K562 (cell line): ENCODE measurements at regions not wholly inside any gene's neighbourhood (a gene's known extent, or its start where the extent isn't known, plus 50 kb on each side); places are given as distances from the start of the nearest gene placed in this dataset.

Source experiments
- ATAC-seq: fragments of 200-7000 bp; cut with Tn5 transposase; 3 replicates; pipeline ENCODE4 v1.9.1; 2020; ENCODE audit warnings: moderate library complexity
- BruUV-seq: library from RNA; stranded (reverse); fragments of 400-500 nt; replicated peaks from 2 replicates; lab custom pipeline; 2021; lab: Mats Ljungman, UMichigan
- CTCF ChIA-PET: fragments of 300-600 bp; formaldehyde crosslinking; extraction: SDS; loops from one replicate; lab custom pipeline; 2021; ENCODE audit warnings: low intra/inter-chr PET ratio; lab: Yijun Ruan, JAX
- POLR2A ChIA-PET: fragments of 300-600, 350-650 bp; sonication (Branson Sonifier 250); formaldehyde crosslinking; extraction: SDS; loops from one replicate; lab custom pipeline; 2021; ENCODE audit warnings: antibody characterized with exemption, inconsistent platforms; lab: Yijun Ruan, JAX
- DNase-seq, 4 experiments: peaks; one replicate each; pipeline versions ENCODE4 v3.0.0 to v3.0.0-alpha.2; 2011 to 2018; ENCODE audit warnings: low spot score in 3 of 4, mixed read lengths in 3 of 4; ENCODE audit errors: extremely low read depth in 1 of 4
- FAIRE-seq: peaks from 2 replicates; lab custom pipeline; 2011; peaks lifted over from hg19 to GRCh38; lab: Jason Lieb, UNC
- H2AFZ ChIP-seq: 2 replicates; pipeline ENCODE4 v1.6.0; 2011; ENCODE audit warnings: low read depth, low read length, control low read depth, inconsistent platforms
- H3K27ac ChIP-seq: fragments of 200-600 bp; 3 replicates; pipeline ENCODE4 v1.8.0; 2011; ENCODE audit warnings: low read depth, mild to moderate bottlenecking, control low read depth, inconsistent platforms, low read length, moderate library complexity, mixed read lengths; ENCODE audit errors: extremely low read depth
- H3K27me3 ChIP-seq, 2 experiments: fragments of 300-600 bp in 1 of 2; 2 replicates in 1 of 2; 3 replicates in 1 of 2; pipeline versions ENCODE4 v1.6.0 to v1.8.0; 2011; ENCODE audit warnings: inconsistent platforms in 2 of 2, low read length in 2 of 2, mild to moderate bottlenecking in 1 of 2, mixed read lengths in 1 of 2, moderate library complexity in 1 of 2; ENCODE audit not compliant: control insufficient read depth in 2 of 2, insufficient read depth in 2 of 2
- H3K36me3 ChIP-seq: fragments of 300-600 bp; 3 replicates; pipeline ENCODE4 v1.8.0; 2011; ENCODE audit warnings: mild to moderate bottlenecking, low read length, inconsistent platforms; ENCODE audit not compliant: control insufficient read depth, insufficient read depth
- H3K4me1 ChIP-seq, 2 experiments: fragments of 200-600 bp in 1 of 2; replicated peaks in 1 of 2; 2 replicates in 1 of 2; 3 replicates in 1 of 2; pipeline versions ENCODE4 v1.5.1 to v1.8.0; 2011; ENCODE audit warnings: inconsistent platforms in 2 of 2, low read length in 2 of 2, mild to moderate bottlenecking in 1 of 2, mixed read lengths in 1 of 2, moderate library complexity in 1 of 2; ENCODE audit not compliant: control insufficient read depth in 2 of 2, insufficient read depth in 2 of 2
- H3K4me2 ChIP-seq: 2 replicates; pipeline ENCODE4 v1.6.1; 2011; ENCODE audit warnings: low read length, control low read depth, inconsistent platforms, mixed read lengths; ENCODE audit not compliant: insufficient read depth
- H3K4me3 ChIP-seq: fragments of 200-600 bp; sonication (generic), shearing (Covaris generic); 2 replicates; pipeline ENCODE4 v1.5.1; 2016; ENCODE audit warnings: control low read depth, inconsistent platforms
- H3K79me2 ChIP-seq: fragments of 200-600 bp; 3 replicates; pipeline ENCODE4 v1.8.0; 2011; ENCODE audit warnings: low read length, inconsistent platforms; ENCODE audit not compliant: control insufficient read depth, insufficient read depth
- H3K9ac ChIP-seq, 2 experiments: 2 replicates each; pipeline versions ENCODE4 v1.6.0 to v1.6.1; 2011; ENCODE audit warnings: low read depth in 2 of 2, low read length in 2 of 2, control low read depth in 1 of 2, inconsistent platforms in 1 of 2, mild to moderate bottlenecking in 1 of 2, mixed read lengths in 1 of 2; ENCODE audit not compliant: insufficient read depth in 1 of 2
- H3K9me1 ChIP-seq: one replicate; pipeline ENCODE4 v1.6.0; 2011; ENCODE audit warnings: inconsistent platforms, mild to moderate bottlenecking, low read length, moderate library complexity; ENCODE audit not compliant: control insufficient read depth, insufficient read depth
- H3K9me3 ChIP-seq: replicated peaks from 2 replicates; pipeline ENCODE4 v1.5.1; 2011; ENCODE audit warnings: low read depth, low read length, inconsistent platforms; ENCODE audit not compliant: control insufficient read depth, insufficient read depth
- H4K20me1 ChIP-seq: replicated peaks from 2 replicates; pipeline ENCODE4 v1.6.1; 2011; ENCODE audit warnings: low read length, inconsistent platforms, mixed read lengths; ENCODE audit not compliant: control insufficient read depth, insufficient read depth
- ARID1B ChIP-seq: fragments of 450-650 bp; IDR thresholded peaks from 2 replicates; pipeline ENCODE4 v1.6.1; 2016; ENCODE audit warnings: antibody characterized with exemption, mild to moderate bottlenecking, inconsistent platforms
- ASH1L ChIP-seq: fragments of 450-650 bp; IDR thresholded peaks from 2 replicates; pipeline ENCODE4 v1.6.1; 2018; ENCODE audit warnings: borderline replicate concordance, mild to moderate bottlenecking, low read depth; ENCODE audit not compliant: partially characterized antibody
- CTBP1 ChIP-seq: fragments of 450-650 bp; IDR thresholded peaks from 2 replicates; pipeline ENCODE4 v1.6.1; 2016; ENCODE audit warnings: borderline replicate concordance
- DDX20 ChIP-seq: fragments of 450-650 bp; IDR thresholded peaks from 2 replicates; pipeline ENCODE4 v1.6.1; 2016; ENCODE audit warnings: missing genetic modification characterization, low read depth, mild to moderate bottlenecking, missing compliant biosample characterization, moderate library complexity
- FOXA1 ChIP-seq: fragments of 450-650 bp; IDR thresholded peaks from 2 replicates; pipeline ENCODE4 v1.6.1; 2016; ENCODE audit warnings: mild to moderate bottlenecking, borderline replicate concordance
- GATAD2B ChIP-seq: fragments of 450-650 bp; IDR thresholded peaks from 2 replicates; pipeline ENCODE4 v1.6.1; 2017; ENCODE audit warnings: mild to moderate bottlenecking, borderline replicate concordance
- IRF2 ChIP-seq: sonication (generic); formaldehyde crosslinking; IDR thresholded peaks from 2 replicates; pipeline ENCODE4 v1.8.1; 2022; ENCODE audit warnings: mild to moderate bottlenecking, missing genetic modification reagents
- MCM7 ChIP-seq, 2 experiments: fragments of 450-650 bp; IDR thresholded peaks; 2 replicates each; pipeline ENCODE4 v1.6.1; 2016 to 2018
- NRF1 ChIP-seq, 2 experiments: fragments of 450-650 bp; IDR thresholded peaks in 1 of 2; conservative IDR thresholded peaks in 1 of 2; 2 replicates each; pipeline ENCODE4 v1.6.1; 2014; ENCODE audit warnings: mild to moderate bottlenecking in 2 of 2
- PTRF ChIP-seq: fragments of 450-650 bp; IDR thresholded peaks from 2 replicates; pipeline ENCODE4 v1.6.1; 2016; ENCODE audit warnings: mild to moderate bottlenecking, missing genetic modification characterization, missing compliant biosample characterization
- SP2 ChIP-seq: IDR thresholded peaks from 2 replicates; pipeline ENCODE4 v1.6.1; 2011; ENCODE audit warnings: mild to moderate bottlenecking, low read depth, low read length, moderate library complexity; ENCODE audit not compliant: poor library complexity, severe bottlenecking; ENCODE audit errors: extremely low read depth
- SRSF3 ChIP-seq: fragments of 200-400 bp; formaldehyde crosslinking; IDR thresholded peaks from 2 replicates; pipeline ENCODE4 v1.6.1; 2016; ENCODE audit warnings: mild to moderate bottlenecking, low read length, moderate library complexity; ENCODE audit not compliant: insufficient read depth
- ZFP36 ChIP-seq: fragments of 150-350 bp; IDR thresholded peaks from 2 replicates; pipeline ENCODE4 v1.6.1; 2018; ENCODE audit warnings: low read length, low read depth; ENCODE audit not compliant: partially characterized antibody
- ZNF165 ChIP-seq: fragments of 250-450 bp; sonication (Bioruptor Pico); IDR thresholded peaks from 2 replicates; pipeline ENCODE4 v1.4.0; 2020; ENCODE audit warnings: borderline replicate concordance
- ZNF197 ChIP-seq: fragments of 200-800 bp; sonication (Bioruptor generic); IDR thresholded peaks from 2 replicates; pipeline ENCODE4 v1.6.1; 2016; ENCODE audit warnings: low read depth, missing genetic modification characterization, missing compliant biosample characterization
- ZNF24 ChIP-seq: fragments of 450-650 bp; IDR thresholded peaks from 2 replicates; pipeline ENCODE4 v1.6.1; 2016
- ZNF644 ChIP-seq: fragments of 200-800 bp; sonication (Bioruptor generic); IDR thresholded peaks from 2 replicates; pipeline ENCODE4 v1.6.1; 2016; ENCODE audit warnings: low read depth, missing genetic modification characterization, missing compliant biosample characterization
- WGBS: fragments of 100-300 bp; shearing (Covaris generic); methylation state at CpG from one replicate; pipeline ENCODE4 v1.1.6; 2016; ENCODE audit warnings: low coverage, mixed read lengths; ENCODE audit not compliant: insufficient coverage; ENCODE audit errors: missing lambda C conversion rate; 5-methylcytosine and 5-hydroxymethylcytosine counted together
- in situ Hi-C: fragments of 300-500 bp; cut with MboI; formaldehyde crosslinking; loops from 4 replicates; pipeline ENCODE4 v1.15.0; 2018; ENCODE audit warnings: inconsistent platforms, mixed read lengths
- intact Hi-C: fragments of 100-400 bp; cut with micrococcal nuclease; formaldehyde crosslinking; loops from 2 replicates; pipeline ENCODE4 v1.14.2; 2022
- TF ChIP-seq, protein P1 (sequence below): sonication (generic); formaldehyde crosslinking; IDR thresholded peaks from 2 replicates; pipeline ENCODE4 v1.8.1; 2022; ENCODE audit warnings: missing genetic modification reagents
- TF ChIP-seq, protein P2 (sequence below): sonication (generic); formaldehyde crosslinking; IDR thresholded peaks from 2 replicates; pipeline ENCODE4 v1.8.0; 2023; ENCODE audit warnings: mild to moderate bottlenecking, missing genetic modification reagents

DNA sequence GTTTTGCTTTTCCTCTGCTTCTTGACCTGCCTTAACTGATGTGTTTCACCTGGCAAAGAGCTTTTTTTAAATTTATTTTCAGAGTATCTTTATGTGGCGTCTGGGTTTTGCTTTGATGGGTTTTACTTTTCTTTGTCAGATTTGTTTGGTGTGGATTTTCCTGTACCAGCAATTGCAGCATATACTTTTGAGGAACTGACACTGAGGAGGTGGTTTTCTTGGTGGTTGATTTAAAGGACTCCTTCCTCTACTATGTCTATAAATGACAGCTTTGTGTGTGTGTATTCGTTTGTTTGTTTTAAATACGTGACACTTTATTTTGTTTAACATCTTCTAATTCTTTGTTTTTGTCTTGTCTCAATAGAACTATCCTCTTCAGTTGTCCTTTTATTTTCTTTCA is 1071.9 kb upstream of the ARRDC3 start:
- Histone ChIP-seq H3K79me2 (no peaks in the 10 kb centered on the region), H3K27me3 (no peaks in the 10 kb centered on the region)
- POLR2A ChIA-PET = no interaction called here
- TF ChIP-seq ASH1L = no peak
- no peak for TF ChIP-seq PTRF (tag)
- TF ChIP-seq CTBP1 = no peak
- TF ChIP-seq ZNF165 (CRISPR knock-in tag) = no peak
- no peak for TF ChIP-seq ZFP36
- TF ChIP-seq, protein P1, sequence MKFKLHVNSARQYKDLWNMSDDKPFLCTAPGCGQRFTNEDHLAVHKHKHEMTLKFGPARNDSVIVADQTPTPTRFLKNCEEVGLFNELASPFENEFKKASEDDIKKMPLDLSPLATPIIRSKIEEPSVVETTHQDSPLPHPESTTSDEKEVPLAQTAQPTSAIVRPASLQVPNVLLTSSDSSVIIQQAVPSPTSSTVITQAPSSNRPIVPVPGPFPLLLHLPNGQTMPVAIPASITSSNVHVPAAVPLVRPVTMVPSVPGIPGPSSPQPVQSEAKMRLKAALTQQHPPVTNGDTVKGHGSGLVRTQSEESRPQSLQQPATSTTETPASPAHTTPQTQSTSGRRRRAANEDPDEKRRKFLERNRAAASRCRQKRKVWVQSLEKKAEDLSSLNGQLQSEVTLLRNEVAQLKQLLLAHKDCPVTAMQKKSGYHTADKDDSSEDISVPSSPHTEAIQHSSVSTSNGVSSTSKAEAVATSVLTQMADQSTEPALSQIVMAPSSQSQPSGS = no peak
- TF ChIP-seq ZNF24 = no peak
- TF ChIP-seq, protein P2, sequence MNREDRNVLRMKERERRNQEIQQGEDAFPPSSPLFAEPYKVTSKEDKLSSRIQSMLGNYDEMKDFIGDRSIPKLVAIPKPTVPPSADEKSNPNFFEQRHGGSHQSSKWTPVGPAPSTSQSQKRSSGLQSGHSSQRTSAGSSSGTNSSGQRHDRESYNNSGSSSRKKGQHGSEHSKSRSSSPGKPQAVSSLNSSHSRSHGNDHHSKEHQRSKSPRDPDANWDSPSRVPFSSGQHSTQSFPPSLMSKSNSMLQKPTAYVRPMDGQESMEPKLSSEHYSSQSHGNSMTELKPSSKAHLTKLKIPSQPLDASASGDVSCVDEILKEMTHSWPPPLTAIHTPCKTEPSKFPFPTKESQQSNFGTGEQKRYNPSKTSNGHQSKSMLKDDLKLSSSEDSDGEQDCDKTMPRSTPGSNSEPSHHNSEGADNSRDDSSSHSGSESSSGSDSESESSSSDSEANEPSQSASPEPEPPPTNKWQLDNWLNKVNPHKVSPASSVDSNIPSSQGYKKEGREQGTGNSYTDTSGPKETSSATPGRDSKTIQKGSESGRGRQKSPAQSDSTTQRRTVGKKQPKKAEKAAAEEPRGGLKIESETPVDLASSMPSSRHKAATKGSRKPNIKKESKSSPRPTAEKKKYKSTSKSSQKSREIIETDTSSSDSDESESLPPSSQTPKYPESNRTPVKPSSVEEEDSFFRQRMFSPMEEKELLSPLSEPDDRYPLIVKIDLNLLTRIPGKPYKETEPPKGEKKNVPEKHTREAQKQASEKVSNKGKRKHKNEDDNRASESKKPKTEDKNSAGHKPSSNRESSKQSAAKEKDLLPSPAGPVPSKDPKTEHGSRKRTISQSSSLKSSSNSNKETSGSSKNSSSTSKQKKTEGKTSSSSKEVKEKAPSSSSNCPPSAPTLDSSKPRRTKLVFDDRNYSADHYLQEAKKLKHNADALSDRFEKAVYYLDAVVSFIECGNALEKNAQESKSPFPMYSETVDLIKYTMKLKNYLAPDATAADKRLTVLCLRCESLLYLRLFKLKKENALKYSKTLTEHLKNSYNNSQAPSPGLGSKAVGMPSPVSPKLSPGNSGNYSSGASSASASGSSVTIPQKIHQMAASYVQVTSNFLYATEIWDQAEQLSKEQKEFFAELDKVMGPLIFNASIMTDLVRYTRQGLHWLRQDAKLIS (CRISPR knock-in tag) = no peak
- TF ChIP-seq SRSF3 = no peak
- TF ChIP-seq MCM7 (IDR thresholded peaks at IDR 0.05) = no peak
- no peak for TF ChIP-seq IRF2 (CRISPR knock-in tag)
- TF ChIP-seq DDX20 (tag) = no peak
- TF ChIP-seq GATAD2B = no peak
- TF ChIP-seq ZNF644 = no peak
- no peak for TF ChIP-seq SP2
- TF ChIP-seq NRF1 (conservative IDR thresholded peaks at IDR 0.05 in 1 of 2, IDR thresholded peaks at IDR 0.05 in 1 of 2) = no peak
- TF ChIP-seq FOXA1 = no peak
- no peak for TF ChIP-seq ARID1B
- TF ChIP-seq ZNF197 (CRISPR knock-in tag) = no peak
- TF ChIP-seq, all 486 proteins: peak for 0
- no peak overlapping the region for H3K9ac ChIP-seq
- no peak for ATAC-seq
- H3K27ac ChIP-seq = no peak overlapping the region
- H3K9me1 ChIP-seq = no peaks in the 10 kb centered on the region
- H3K36me3 ChIP-seq = no peaks in the 10 kb centered on the region
- no TSS peak for BruUV-seq
- in situ Hi-C loops = no loop called here
- CTCF ChIA-PET = no interaction called here
- no peaks in the 10 kb centered on the region for H3K4me1 ChIP-seq
- H2AFZ ChIP-seq = no peak overlapping the region
- no peak overlapping the region for H3K4me2 ChIP-seq
- no peaks in the 10 kb centered on the region for H3K9me3 ChIP-seq
- H3K4me3 ChIP-seq = no peak overlapping the region
- 0% methylated on average over 3 of the region's 3 CpGs for WGBS
- no peaks in the 10 kb centered on the region for H4K20me1 ChIP-seq
- no peak for FAIRE-seq
- intact Hi-C loops = no loop called here
- no peak for DNase-seq
